ENCODE measurements at regions not wholly inside any gene's neighbourhood (a gene's known extent, or its start where the extent isn't known, plus 50 kb on each side); places are given as distances from the start of the nearest gene placed in this dataset.

GRCh38 chr2:7924023-7924762 is 757.7 kb upstream of the ID2 start:
- no peak for TF ChIP-seq CTCF (IDR thresholded peaks at IDR 0.05; ENCODE audit: low read length, missing control alignments)
- DNase-seq (ENCODE audit: low read depth): no peak
- no peak overlapping the region for H3K4me3 ChIP-seq (replicated peaks; ENCODE audit: low read depth, low read length)

GRCh38 chr2:7925506-7925905 is 756.4 kb upstream of the ID2 start:
- no peak for TF ChIP-seq CTCF (IDR thresholded peaks at IDR 0.05; ENCODE audit: low read length, missing control alignments)
- H3K4me3 ChIP-seq (replicated peaks; ENCODE audit: low read depth, low read length): no peak overlapping the region
- DNase-seq (ENCODE audit: low read depth): no peak

- TF ChIP-seq CTCF (IDR thresholded peaks at IDR 0.05; ENCODE audit: low read length, missing control alignments): no peak
- no peak overlapping the region for H3K4me3 ChIP-seq (replicated peaks; ENCODE audit: low read depth, low read length)
- DNase-seq (ENCODE audit: low read depth): no peak
Observed at GRCh38 chr2:7927691-7928090, 754.2 kb upstream of the ID2 start.

- TF ChIP-seq CTCF (IDR thresholded peaks at IDR 0.05; ENCODE audit: low read length, missing control alignments): no peak
- DNase-seq (ENCODE audit: low read depth): no peak
- H3K4me3 ChIP-seq (replicated peaks; ENCODE audit: low read depth, low read length): no peak overlapping the region
Observed at GRCh38 chr2:7929281-7929680, 752.6 kb upstream of the ID2 start.

GRCh38 chr2:7930800-7931635 is 750.8 kb upstream of the ID2 start:
- TF ChIP-seq CTCF (IDR thresholded peaks at IDR 0.05; ENCODE audit: low read length, missing control alignments): no peak

GRCh38 chr2:7931808-7932207 is 750.0 kb upstream of the ID2 start:
- no peak for TF ChIP-seq CTCF (IDR thresholded peaks at IDR 0.05; ENCODE audit: low read length, missing control alignments)
- H3K4me3 ChIP-seq (replicated peaks; ENCODE audit: low read depth, low read length): no peak overlapping the region
- no peak for DNase-seq (ENCODE audit: low read depth)

More at GRCh38 chr2:7930800-7931635, 750.8 kb upstream of the ID2 start:
- peak; percentile 61 for DNase-seq (ENCODE audit: low read depth)
- no peak overlapping the region for H3K4me3 ChIP-seq (replicated peaks; ENCODE audit: low read depth, low read length)

All from fibroblast of pulmonary artery (primary cell).